K562 (cell line): ENCODE measurements at regions not wholly inside any gene's neighbourhood (a gene's known extent, or its start where the extent isn't known, plus 50 kb on each side); places are given as distances from the start of the nearest gene placed in this dataset.

Experiments
- ATF3 ChIP-seq, 2 experiments: fragments of 450-650 bp in 1 of 2; sonication (generic) in 1 of 2; formaldehyde crosslinking in 1 of 2; IDR thresholded peaks in 1 of 2; conservative IDR thresholded peaks in 1 of 2; 2 replicates each; pipeline versions ENCODE4 v1.6.1 to v1.8.1; 2016 to 2023; ENCODE audit warnings: mild to moderate bottlenecking in 2 of 2, moderate library complexity in 2 of 2, inconsistent platforms in 1 of 2, missing genetic modification reagents in 1 of 2
- HMG20B ChIP-seq: fragments of 250-450 bp; sonication (Bioruptor Pico); IDR thresholded peaks from 2 replicates; pipeline ENCODE4 v1.5.0; 2021; ENCODE audit warnings: mild to moderate bottlenecking
- SIX5 ChIP-seq, 2 experiments: IDR thresholded peaks; 2 replicates each; pipeline ENCODE4 v1.6.1; 2011; ENCODE audit warnings: low read length in 2 of 2, borderline replicate concordance in 1 of 2, low read depth in 1 of 2, mild to moderate bottlenecking in 1 of 2, moderate library complexity in 1 of 2; ENCODE audit not compliant: insufficient read depth in 1 of 2
- THAP12 ChIP-seq: fragments of 250-450 bp; sonication (Bioruptor Pico); IDR thresholded peaks from 2 replicates; pipeline ENCODE4 v1.9.0; 2021; ENCODE audit warnings: mild to moderate bottlenecking, inconsistent platforms
- ZNF253 ChIP-seq: fragments of 250-450 bp; sonication (Bioruptor Pico); conservative IDR thresholded peaks from 2 replicates; pipeline ENCODE4 v1.6.1; 2021; ENCODE audit warnings: mild to moderate bottlenecking
- TF ChIP-seq, protein P1 (sequence below), 2 experiments: fragments of 450-650 bp in 1 of 2; sonication (generic) in 1 of 2; formaldehyde crosslinking in 1 of 2; IDR thresholded peaks; 2 replicates each; pipeline versions ENCODE4 v1.7.1 to v1.9.0; 2016 to 2022; ENCODE audit warnings: inconsistent platforms in 1 of 2, mild to moderate bottlenecking in 1 of 2, missing genetic modification reagents in 1 of 2

- TF ChIP-seq, protein P1, sequence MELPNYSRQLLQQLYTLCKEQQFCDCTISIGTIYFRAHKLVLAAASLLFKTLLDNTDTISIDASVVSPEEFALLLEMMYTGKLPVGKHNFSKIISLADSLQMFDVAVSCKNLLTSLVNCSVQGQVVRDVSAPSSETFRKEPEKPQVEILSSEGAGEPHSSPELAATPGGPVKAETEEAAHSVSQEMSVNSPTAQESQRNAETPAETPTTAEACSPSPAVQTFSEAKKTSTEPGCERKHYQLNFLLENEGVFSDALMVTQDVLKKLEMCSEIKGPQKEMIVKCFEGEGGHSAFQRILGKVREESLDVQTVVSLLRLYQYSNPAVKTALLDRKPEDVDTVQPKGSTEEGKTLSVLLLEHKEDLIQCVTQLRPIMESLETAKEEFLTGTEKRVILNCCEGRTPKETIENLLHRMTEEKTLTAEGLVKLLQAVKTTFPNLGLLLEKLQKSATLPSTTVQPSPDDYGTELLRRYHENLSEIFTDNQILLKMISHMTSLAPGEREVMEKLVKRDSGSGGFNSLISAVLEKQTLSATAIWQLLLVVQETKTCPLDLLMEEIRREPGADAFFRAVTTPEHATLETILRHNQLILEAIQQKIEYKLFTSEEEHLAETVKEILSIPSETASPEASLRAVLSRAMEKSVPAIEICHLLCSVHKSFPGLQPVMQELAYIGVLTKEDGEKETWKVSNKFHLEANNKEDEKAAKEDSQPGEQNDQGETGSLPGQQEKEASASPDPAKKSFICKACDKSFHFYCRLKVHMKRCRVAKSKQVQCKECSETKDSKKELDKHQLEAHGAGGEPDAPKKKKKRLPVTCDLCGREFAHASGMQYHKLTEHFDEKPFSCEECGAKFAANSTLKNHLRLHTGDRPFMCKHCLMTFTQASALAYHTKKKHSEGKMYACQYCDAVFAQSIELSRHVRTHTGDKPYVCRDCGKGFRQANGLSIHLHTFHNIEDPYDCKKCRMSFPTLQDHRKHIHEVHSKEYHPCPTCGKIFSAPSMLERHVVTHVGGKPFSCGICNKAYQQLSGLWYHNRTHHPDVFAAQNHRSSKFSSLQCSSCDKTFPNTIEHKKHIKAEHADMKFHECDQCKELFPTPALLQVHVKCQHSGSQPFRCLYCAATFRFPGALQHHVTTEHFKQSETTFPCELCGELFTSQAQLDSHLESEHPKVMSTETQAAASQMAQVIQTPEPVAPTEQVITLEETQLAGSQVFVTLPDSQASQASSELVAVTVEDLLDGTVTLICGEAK (IDR thresholded peaks at IDR 0.05) = no peak
- TF ChIP-seq, protein P1 (CRISPR knock-in tag; IDR thresholded peaks at IDR 0.05) = no peak
- TF ChIP-seq ATF3 (IDR thresholded peaks at IDR 0.05) (no peak), ATF3 (CRISPR knock-in tag; conservative IDR thresholded peaks at IDR 0.05) (no peak), THAP12 (no peak), ZNF253 (CRISPR knock-in tag) (no peak), SIX5 (IDR thresholded peaks at IDR 0.05; ENCODE audit: borderline replicate concordance in 1 of 2, insufficient read depth in 1 of 2, low read depth in 1 of 2, low read length in 2 of 2) (no peak), HMG20B (CRISPR knock-in tag) (no peak)
Measured at GRCh38 chr19:34310494-34310981, 54.5 kb upstream of the GPI start (continued).
